ENCODE measurements at regions not wholly inside any gene's neighbourhood (a gene's known extent, or its start where the extent isn't known, plus 50 kb on each side); places are given as distances from the start of the nearest gene placed in this dataset.

GRCh38 chr5:124160265-124160664, 586.2 kb downstream of the ZNF608 start:
- WGBS (ENCODE audit: low lambda C conversion rate) = 36% methylated on average over 2 of the region's 2 CpGs
- H3K9me2 ChIP-seq = no peaks in the 10 kb centered on the region
- H3K9ac ChIP-seq = no peak overlapping the region
- no peak overlapping the region for H2AFZ ChIP-seq (ENCODE audit: low read depth)
- H3F3A ChIP-seq (replicated peaks; ENCODE audit: insufficient read depth) = no peaks in the 10 kb centered on the region
- no peaks in the 10 kb centered on the region for H3K27me3 ChIP-seq (ENCODE audit: insufficient read depth)
- H3K79me2 ChIP-seq (ENCODE audit: insufficient read depth) = no peaks in the 10 kb centered on the region
- ChIA-PET CTCF (interaction anchor here (1.0 kb wide), 1 partner anchor 10 kb away, joined by 4 read pairs; no protein-coding TSS in a partner anchor), POLR2A (no interaction called here)
- DNase-seq = no peak
- TF ChIP-seq EP300 (IDR thresholded peaks at IDR 0.05; ENCODE audit: borderline replicate concordance in 1 of 2, low read depth in 1 of 2, low read length in 1 of 2) (no peak), IRF3 (IDR thresholded peaks at IDR 0.05; ENCODE audit: low read depth, low read length) (no peak), TCF12 (IDR thresholded peaks at IDR 0.05) (no peak), FOXM1 (IDR thresholded peaks at IDR 0.05; ENCODE audit: low read depth) (no peak), SMC3 (IDR thresholded peaks at IDR 0.05; ENCODE audit: low read depth, low read length) (no peak), NFIC (IDR thresholded peaks at IDR 0.05; ENCODE audit: borderline replicate concordance) (no peak)
- no peaks in the 10 kb centered on the region for H3K9me3 ChIP-seq
- no peak overlapping the region for H3K4me3 ChIP-seq (ENCODE audit: low read depth in 2 of 2, low read length in 1 of 2)
- H4K20me1 ChIP-seq (ENCODE audit: insufficient read depth) = no peaks in the 10 kb centered on the region
- H3K27ac ChIP-seq (ENCODE audit: low read depth in 2 of 2, low read length in 1 of 2) = no peak overlapping the region
- no peaks in the 10 kb centered on the region for H3K36me3 ChIP-seq (replicated peaks in 1 of 2; ENCODE audit: control insufficient read depth in 1 of 2, insufficient read depth in 2 of 2, low read length in 1 of 2)
- H3K4me2 ChIP-seq = no peak overlapping the region
- peaks cover 0 to 3% of the 10 kb centered on the region in 2 experiments; a peak in 1 of 4 replicates for H3K4me1 ChIP-seq (ENCODE audit: control insufficient read depth in 1 of 2, insufficient read depth in 2 of 2, low read depth in 1 of 2, low read length in 1 of 2)

GRCh38 chr5:124157320-124157719, 589.1 kb downstream of the ZNF608 start:
- no peaks in the 10 kb centered on the region for H3K9me2 ChIP-seq
- ChIA-PET POLR2A (no interaction called here), CTCF (no interaction called here)
- H3F3A ChIP-seq (replicated peaks; ENCODE audit: insufficient read depth) = no peaks in the 10 kb centered on the region
- H3K4me2 ChIP-seq = no peak overlapping the region
- peaks cover 11% of the 10 kb centered on the region for H3K9me3 ChIP-seq
- no peaks in the 10 kb centered on the region for H3K79me2 ChIP-seq (ENCODE audit: insufficient read depth)
- 57% methylated on average over 2 of the region's 2 CpGs for WGBS (ENCODE audit: low lambda C conversion rate)
- H3K9ac ChIP-seq = no peak overlapping the region
- TF ChIP-seq USF1 (IDR thresholded peaks at IDR 0.05; ENCODE audit: borderline replicate concordance, low read depth) (no peak), TCF12 (IDR thresholded peaks at IDR 0.05) (no peak), FOXM1 (IDR thresholded peaks at IDR 0.05; ENCODE audit: low read depth) (no peak), MAX (IDR thresholded peaks at IDR 0.05; ENCODE audit: low read depth) (no peak), JUND (IDR thresholded peaks at IDR 0.05) (no peak), POLR2AphosphoS5 (IDR thresholded peaks at IDR 0.05; ENCODE audit: low read depth, low read length) (no peak), RAD21 (IDR thresholded peaks at IDR 0.05; ENCODE audit: low read length) (no peak), CTCF (IDR thresholded peaks at IDR 0.05) (no peak), MXI1 (IDR thresholded peaks at IDR 0.05; ENCODE audit: low read depth, low read length) (no peak), FOSL2 (IDR thresholded peaks at IDR 0.05; ENCODE audit: borderline replicate concordance, low read depth) (no peak), SIN3A (IDR thresholded peaks at IDR 0.05; ENCODE audit: borderline replicate concordance, low read depth, low read length) (no peak), RXRA (IDR thresholded peaks at IDR 0.05; ENCODE audit: borderline replicate concordance, low read depth) (no peak), PBX3 (IDR thresholded peaks at IDR 0.05) (no peak), MEF2A (IDR thresholded peaks at IDR 0.05; ENCODE audit: borderline replicate concordance, low read depth) (no peak), EZH2phosphoT487 (IDR thresholded peaks at IDR 0.05; ENCODE audit: borderline replicate concordance, low read depth) (no peak), IRF3 (IDR thresholded peaks at IDR 0.05; ENCODE audit: low read depth, low read length) (no peak), USF2 (IDR thresholded peaks at IDR 0.05; ENCODE audit: borderline replicate concordance, low read depth, low read length) (no peak), RFX5 (IDR thresholded peaks at IDR 0.05; ENCODE audit: low read length) (no peak)
- H3K4me1 ChIP-seq (ENCODE audit: control insufficient read depth in 1 of 2, insufficient read depth in 2 of 2, low read depth in 1 of 2, low read length in 1 of 2) = no peaks in the 10 kb centered on the region
- H4K20me1 ChIP-seq (ENCODE audit: insufficient read depth) = no peaks in the 10 kb centered on the region
- no peaks in the 10 kb centered on the region for H3K36me3 ChIP-seq (replicated peaks in 1 of 2; ENCODE audit: control insufficient read depth in 1 of 2, insufficient read depth in 2 of 2, low read length in 1 of 2)
- H2AFZ ChIP-seq (ENCODE audit: low read depth) = no peak overlapping the region
- DNase-seq = no peak
- peak overlapping the region in 1 of 2 experiments; percentile 14; a peak in 1 of 4 replicates for H3K27ac ChIP-seq (ENCODE audit: low read depth in 2 of 2, low read length in 1 of 2)
- H3K27me3 ChIP-seq (ENCODE audit: insufficient read depth) = no peaks in the 10 kb centered on the region
- H3K4me3 ChIP-seq (ENCODE audit: low read depth in 2 of 2, low read length in 1 of 2) = no peak overlapping the region

All from SK-N-SH (cell line).